ENCODE measurements at regions not wholly inside any gene's neighbourhood (a gene's known extent, or its start where the extent isn't known, plus 50 kb on each side); places are given as distances from the start of the nearest gene placed in this dataset.

- TF ChIP-seq RELB (IDR thresholded peaks at IDR 0.05; ENCODE audit: low read depth) (no peak), CBFB (IDR thresholded peaks at IDR 0.05; ENCODE audit: low read depth) (no peak), E2F4 (IDR thresholded peaks at IDR 0.05; ENCODE audit: low read depth, low read length) (no peak)
Observed at GRCh38 chr12:90729736-90730135, 225.2 kb downstream of the CCER1 start (continued).

GRCh38 chr12:90712671-90713070 lies 242.3 kb downstream of the CCER1 start:
- no peaks in the 10 kb centered on the region for H3K79me2 ChIP-seq (ENCODE audit: control insufficient read depth, insufficient read depth, low read length)
- no TSS peak for BruUV-seq (replicated peaks)
- SMC1A ChIA-PET (ENCODE audit: uncharacterized antibody, unreplicated experiment): no interaction called here
- no peaks in the 10 kb centered on the region for H3K36me3 ChIP-seq (ENCODE audit: control insufficient read depth in 2 of 2, insufficient read depth in 2 of 2, low read length in 1 of 2)
- no peaks in the 10 kb centered on the region for H3K4me1 ChIP-seq (ENCODE audit: control insufficient read depth, insufficient read depth, low read length)
- no peaks in the 10 kb centered on the region; a peak in 1 of 4 replicates for H3K27me3 ChIP-seq (replicated peaks in 1 of 2; ENCODE audit: control insufficient read depth in 2 of 2, insufficient read depth in 2 of 2, low read length in 1 of 2)
- no peak overlapping the region for H3K4me2 ChIP-seq (ENCODE audit: control insufficient read depth, insufficient read depth)
- no peak overlapping the region for H3K4me3 ChIP-seq
- RAD21 ChIA-PET (ENCODE audit: unreplicated experiment): no interaction called here
- POLR2A ChIA-PET: no interaction called here
- H2AFZ ChIP-seq (ENCODE audit: control insufficient read depth, low read depth, low read length): no peak overlapping the region
- in situ Hi-C loops (cut with MboI): no loop called here
- intact Hi-C loops (cut with micrococcal nuclease; ENCODE audit: unreplicated experiment): no loop called here
- CTCF ChIA-PET: no interaction called here
- no peaks in the 10 kb centered on the region for H3K9me3 ChIP-seq (replicated peaks; ENCODE audit: control insufficient read depth, insufficient read depth, low read length)
- no peaks in the 10 kb centered on the region for H4K20me1 ChIP-seq (ENCODE audit: control insufficient read depth, insufficient read depth)
- no peak overlapping the region for H3K27ac ChIP-seq (ENCODE audit: control insufficient read depth, insufficient read depth)
- DNase-seq (ENCODE audit: low read depth, low spot score): no peak
- ATAC-seq: no peak
- 29% methylated on average over 2 of the region's 2 CpGs for WGBS (ENCODE audit: insufficient coverage, insufficient replicate concordance, low lambda C conversion rate, missing lambda C conversion rate)
- FAIRE-seq: no peak
- H3K9ac ChIP-seq (ENCODE audit: control insufficient read depth, insufficient read depth, low read length): no peak overlapping the region
- no peak for TF ChIP-seq GABPA (IDR thresholded peaks at IDR 0.05; ENCODE audit: low read depth)
- no peak for TF ChIP-seq PAX5 (IDR thresholded peaks at IDR 0.05; ENCODE audit: borderline replicate concordance, low read depth, low read length)
- TF ChIP-seq EZH2 (IDR thresholded peaks at IDR 0.05; ENCODE audit: borderline replicate concordance, control insufficient read depth, low read depth, low read length): no peak
- no peak for TF ChIP-seq EED (IDR thresholded peaks at IDR 0.05; ENCODE audit: low read depth)
- no peak for TF ChIP-seq KAT2A (conservative IDR thresholded peaks at IDR 0.05; ENCODE audit: control insufficient read depth, low read depth, low read length)
- TF ChIP-seq TCF3 (IDR thresholded peaks at IDR 0.05; ENCODE audit: borderline replicate concordance, insufficient read depth, low read depth, low read length): no peak
- TF ChIP-seq ATF7 (IDR thresholded peaks at IDR 0.05; ENCODE audit: low read depth): no peak
- no peak for TF ChIP-seq ZNF207 (IDR thresholded peaks at IDR 0.05; ENCODE audit: borderline replicate concordance)
- TF ChIP-seq ATF2 (IDR thresholded peaks at IDR 0.05; ENCODE audit: low read length): no peak
- TF ChIP-seq BCLAF1 (IDR thresholded peaks at IDR 0.05): no peak

All from GM12878 (cell line).